H9 (cell line): ENCODE measurements at regions not wholly inside any gene's neighbourhood (a gene's known extent, or its start where the extent isn't known, plus 50 kb on each side); places are given as distances from the start of the nearest gene placed in this dataset.

Experiments used
- DNase-seq: peaks from one replicate; pipeline ENCODE4 v3.0.0-alpha.2; 2017
- H2AFZ ChIP-seq: one replicate; pipeline ENCODE4 v1.6.1; 2013; ENCODE audit warnings: mild to moderate bottlenecking, low read length, control low read depth, moderate library complexity
- H2AK5ac ChIP-seq: 2 replicates; pipeline ENCODE4 v1.6.1; 2013; ENCODE audit warnings: low read length, control low read depth, mixed read lengths; ENCODE audit not compliant: insufficient read length
- H2BK120ac ChIP-seq: one replicate; pipeline ENCODE4 v1.6.1; 2013; ENCODE audit warnings: low read depth, mild to moderate bottlenecking, low read length, control low read depth, inconsistent platforms; ENCODE audit not compliant: poor library complexity, severe bottlenecking
- H2BK12ac ChIP-seq: 2 replicates; pipeline ENCODE4 v1.6.1; 2013; ENCODE audit warnings: low read length, control low read depth, mixed read lengths, low read depth; ENCODE audit not compliant: insufficient read length
- H2BK15ac ChIP-seq: 2 replicates; pipeline ENCODE4 v1.6.1; 2013; ENCODE audit warnings: low read depth, low read length, control low read depth
- H2BK20ac ChIP-seq: one replicate; pipeline ENCODE4 v1.6.1; 2013; ENCODE audit warnings: low read depth, mild to moderate bottlenecking, low read length, control low read depth, inconsistent platforms; ENCODE audit not compliant: poor library complexity, severe bottlenecking
- H2BK5ac ChIP-seq: 2 replicates; pipeline ENCODE4 v1.6.1; 2013; ENCODE audit warnings: low read length, control low read depth, mixed read lengths; ENCODE audit not compliant: insufficient read length
- H3K14ac ChIP-seq: 2 replicates; pipeline ENCODE4 v1.6.1; 2013; ENCODE audit warnings: low read length, control low read depth; ENCODE audit not compliant: insufficient read depth
- H3K18ac ChIP-seq: 2 replicates; pipeline ENCODE4 v1.6.1; 2013; ENCODE audit warnings: low read depth, mild to moderate bottlenecking, mixed read lengths, low read length, control low read depth; ENCODE audit not compliant: insufficient read length
- H3K23ac ChIP-seq: 2 replicates; pipeline ENCODE4 v1.6.1; 2013; ENCODE audit warnings: low read length, control low read depth, mixed read lengths, low read depth; ENCODE audit not compliant: insufficient read length
- H3K23me2 ChIP-seq: 2 replicates; pipeline ENCODE4 v1.6.1; 2013; ENCODE audit warnings: low read depth, mild to moderate bottlenecking, mixed read lengths, low read length, control low read depth; ENCODE audit not compliant: insufficient read length, poor library complexity, severe bottlenecking
- H3K27ac ChIP-seq: 2 replicates; pipeline ENCODE4 v1.5.1; 2013; ENCODE audit warnings: low read length, control low read depth, mixed read lengths, low read depth; ENCODE audit not compliant: insufficient read length
- H3K27me3 ChIP-seq: 2 replicates; pipeline ENCODE4 v1.6.1; 2013; ENCODE audit warnings: low read length, control low read depth, inconsistent platforms; ENCODE audit not compliant: insufficient read depth
- H3K4ac ChIP-seq: 2 replicates; pipeline ENCODE4 v1.6.1; 2013; ENCODE audit warnings: low read depth, mild to moderate bottlenecking, control low read depth, inconsistent platforms, low read length, moderate library complexity
- H3K4me1 ChIP-seq: 2 replicates; pipeline ENCODE4 v1.6.1; 2013; ENCODE audit warnings: low read length, control low read depth, inconsistent platforms; ENCODE audit not compliant: insufficient read depth
- H3K4me2 ChIP-seq: 2 replicates; pipeline ENCODE4 v1.6.1; 2013; ENCODE audit warnings: low read length, control low read depth, mixed read lengths; ENCODE audit not compliant: insufficient read length, insufficient read depth
- H3K56ac ChIP-seq: 2 replicates; pipeline ENCODE4 v1.6.1; 2013; ENCODE audit warnings: low read depth, mild to moderate bottlenecking, mixed read lengths, low read length, control low read depth; ENCODE audit not compliant: insufficient read length
- H3K79me1 ChIP-seq: 2 replicates; pipeline ENCODE4 v1.6.1; 2013; ENCODE audit warnings: low read depth, mild to moderate bottlenecking, moderate library complexity, low read length, control low read depth, inconsistent platforms; ENCODE audit not compliant: insufficient read depth, poor library complexity, severe bottlenecking
- H3K79me2 ChIP-seq: 2 replicates; pipeline ENCODE4 v1.6.1; 2013; ENCODE audit warnings: low read length, control low read depth, inconsistent platforms; ENCODE audit not compliant: insufficient read depth
- H3K9ac ChIP-seq: 2 replicates; pipeline ENCODE4 v1.6.1; 2013; ENCODE audit warnings: low read length, control low read depth, mixed read lengths; ENCODE audit not compliant: insufficient read length; ENCODE audit errors: extremely low read depth
- H3K9me3 ChIP-seq: one replicate; pipeline ENCODE4 v1.6.1; 2013; ENCODE audit warnings: low read depth, low read length, inconsistent platforms; ENCODE audit not compliant: control insufficient read depth
- H3T11ph ChIP-seq: one replicate; pipeline ENCODE4 v1.6.1; 2013; ENCODE audit warnings: mild to moderate bottlenecking, low read length, control low read depth, inconsistent platforms
- H4K20me1 ChIP-seq: one replicate; pipeline ENCODE4 v1.6.1; 2013; ENCODE audit not compliant: control insufficient read depth, insufficient read length, insufficient read depth
- H4K5ac ChIP-seq: 2 replicates; pipeline ENCODE4 v1.6.1; 2013; ENCODE audit warnings: low read depth, mild to moderate bottlenecking, mixed read lengths, low read length, control low read depth; ENCODE audit not compliant: insufficient read length
- H4K8ac ChIP-seq: replicated peaks from 2 replicates; pipeline ENCODE4 v1.6.1; 2013; ENCODE audit warnings: low read length, control low read depth, mixed read lengths, low read depth; ENCODE audit not compliant: insufficient read length
- H4K91ac ChIP-seq: 2 replicates; pipeline ENCODE4 v1.6.1; 2013; ENCODE audit warnings: low read depth, mild to moderate bottlenecking, moderate library complexity, mixed read lengths, low read length, control low read depth; ENCODE audit not compliant: insufficient read length
- H3K27ac Mint-ChIP-seq, 3 experiments: 2 replicates in 2 of 3; 3 replicates in 1 of 3; pipeline ENCODE4 v1.8.0; 2020 to 2021; ENCODE audit warnings: mixed read lengths in 3 of 3, mild to moderate bottlenecking in 1 of 3, moderate library complexity in 1 of 3
- H3K27me3 Mint-ChIP-seq: 2 replicates; pipeline ENCODE4 v1.8.0; 2021; ENCODE audit warnings: low read depth, mild to moderate bottlenecking, moderate library complexity, mixed read lengths
- H3K36me3 Mint-ChIP-seq, 3 experiments: 2 replicates in 2 of 3; 3 replicates in 1 of 3; pipeline ENCODE4 v1.8.0; 2020 to 2021; ENCODE audit warnings: low read depth in 3 of 3, mixed read lengths in 3 of 3; ENCODE audit not compliant: insufficient read depth in 1 of 3
- H3K4me1 Mint-ChIP-seq, 2 experiments: 2 replicates each; pipeline ENCODE4 v1.8.0; 2020; ENCODE audit warnings: mixed read lengths in 2 of 2
- H3K4me3 Mint-ChIP-seq, 2 experiments: 2 replicates in 1 of 2; 3 replicates in 1 of 2; pipeline ENCODE4 v1.8.0; 2020 to 2021; ENCODE audit warnings: mild to moderate bottlenecking in 2 of 2, mixed read lengths in 2 of 2, moderate library complexity in 1 of 2
- H3K9me3 Mint-ChIP-seq, 2 experiments: 2 replicates in 1 of 2; 3 replicates in 1 of 2; pipeline ENCODE4 v1.8.0; 2020; ENCODE audit warnings: mild to moderate bottlenecking in 2 of 2, mixed read lengths in 2 of 2, moderate library complexity in 1 of 2
- WGBS: extraction: QIAGEN DNeasy Blood & Tissue Kit; methylation state at CpG from one replicate; pipeline ENCODE4 v1.1.7; 2013; ENCODE audit warnings: missing lambda C conversion rate, low lambda C conversion rate, mixed read lengths; ENCODE audit not compliant: insufficient read length; ENCODE audit errors: extremely low coverage; 5-methylcytosine and 5-hydroxymethylcytosine counted together
- TF ChIP-seq, protein P1 (sequence below): fragments of 200-600 bp; sonication (generic); conservative IDR thresholded peaks from 3 replicates; pipeline ENCODE4 v1.8.0; 2021; ENCODE audit warnings: antibody characterized with exemption, mild to moderate bottlenecking

DNA sequence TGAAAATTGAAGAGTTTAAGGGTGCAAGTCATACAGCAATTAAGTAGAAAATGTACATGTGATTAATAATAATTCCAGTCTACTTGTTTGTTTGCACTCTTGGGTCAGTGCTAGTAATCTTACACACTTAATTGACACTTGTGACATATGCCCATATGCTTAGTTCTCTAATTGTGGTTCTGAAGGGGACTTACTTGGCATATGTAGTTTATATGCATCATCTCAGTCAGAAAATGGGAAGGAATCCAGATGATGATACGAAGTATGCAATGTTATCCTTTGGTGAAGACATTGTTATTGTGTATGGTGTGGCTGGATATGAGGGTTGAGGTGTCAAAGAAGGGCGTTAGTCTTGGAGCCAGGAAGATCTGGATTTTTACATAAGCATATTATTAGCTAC lies 193.5 kb upstream of the HDAC9 start:
- Histone ChIP-seq H4K8ac (no peak overlapping the region), H3T11ph (no peak overlapping the region), H3K14ac (no peak overlapping the region), H3K23me2 (no peaks in the 10 kb centered on the region), H3K27ac (no peak overlapping the region), H2BK120ac (no peak overlapping the region), H2AFZ (no peak overlapping the region), H3K4ac (no peak overlapping the region), H3K18ac (no peak overlapping the region), H3K4me1 (peaks cover 2% of the 10 kb centered on the region; the same call in 1 of the 2 replicates), H3K27me3 (no peaks in the 10 kb centered on the region), H4K20me1 (no peaks in the 10 kb centered on the region), H3K9me3 (no peaks in the 10 kb centered on the region), H2AK5ac (no peak overlapping the region), H2BK15ac (no peak overlapping the region), H4K91ac (no peak overlapping the region), H2BK20ac (no peak overlapping the region), H3K56ac (no peak overlapping the region), H4K5ac (no peak overlapping the region), H3K23ac (no peak overlapping the region), H3K4me2 (no peak overlapping the region), H3K9ac (no peak overlapping the region), H2BK5ac (no peak overlapping the region), H3K79me2 (no peaks in the 10 kb centered on the region), H3K79me1 (no peaks in the 10 kb centered on the region), H2BK12ac (no peak overlapping the region)
- TF ChIP-seq, protein P1, sequence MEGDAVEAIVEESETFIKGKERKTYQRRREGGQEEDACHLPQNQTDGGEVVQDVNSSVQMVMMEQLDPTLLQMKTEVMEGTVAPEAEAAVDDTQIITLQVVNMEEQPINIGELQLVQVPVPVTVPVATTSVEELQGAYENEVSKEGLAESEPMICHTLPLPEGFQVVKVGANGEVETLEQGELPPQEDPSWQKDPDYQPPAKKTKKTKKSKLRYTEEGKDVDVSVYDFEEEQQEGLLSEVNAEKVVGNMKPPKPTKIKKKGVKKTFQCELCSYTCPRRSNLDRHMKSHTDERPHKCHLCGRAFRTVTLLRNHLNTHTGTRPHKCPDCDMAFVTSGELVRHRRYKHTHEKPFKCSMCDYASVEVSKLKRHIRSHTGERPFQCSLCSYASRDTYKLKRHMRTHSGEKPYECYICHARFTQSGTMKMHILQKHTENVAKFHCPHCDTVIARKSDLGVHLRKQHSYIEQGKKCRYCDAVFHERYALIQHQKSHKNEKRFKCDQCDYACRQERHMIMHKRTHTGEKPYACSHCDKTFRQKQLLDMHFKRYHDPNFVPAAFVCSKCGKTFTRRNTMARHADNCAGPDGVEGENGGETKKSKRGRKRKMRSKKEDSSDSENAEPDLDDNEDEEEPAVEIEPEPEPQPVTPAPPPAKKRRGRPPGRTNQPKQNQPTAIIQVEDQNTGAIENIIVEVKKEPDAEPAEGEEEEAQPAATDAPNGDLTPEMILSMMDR: no peak
- H3K27me3 Mint-ChIP-seq: no peaks in the 10 kb centered on the region
- DNase-seq: no peak
- no peaks in the 10 kb centered on the region for H3K36me3 Mint-ChIP-seq
- no CpG with 5 or more reads among the region's 2 CpGs for WGBS
- no peak overlapping the region for H3K4me3 Mint-ChIP-seq
- no peak overlapping the region for H3K27ac Mint-ChIP-seq
- no peaks in the 10 kb centered on the region for H3K9me3 Mint-ChIP-seq
- H3K4me1 Mint-ChIP-seq: peaks cover 4% of the 10 kb centered on the region in 2 experiments; a peak in 2 of 4 replicates
